H1 (cell line): ENCODE measurements at regions not wholly inside any gene's neighbourhood (a gene's known extent, or its start where the extent isn't known, plus 50 kb on each side); places are given as distances from the start of the nearest gene placed in this dataset.

Experiments
- CTCF ChIA-PET: fragments of 300-600 bp; sonication (Branson Sonifier 250); formaldehyde crosslinking; loops from one replicate; lab custom pipeline; 2021; ENCODE audit not compliant: partially characterized antibody; lab: Charles Lee
- POLR2A ChIA-PET: fragments of 300-600 bp; sonication (Branson Sonifier 250); formaldehyde crosslinking; loops from one replicate; lab custom pipeline; 2021; ENCODE audit warnings: inconsistent platforms; ENCODE audit not compliant: partially characterized antibody; lab: Charles Lee
- DNase-seq, 2 experiments: peaks; one replicate each; pipeline versions ENCODE4 v3.0.0 to v3.0.0-alpha.2; 2010 to 2022; ENCODE audit warnings: low spot score in 2 of 2, low read depth in 1 of 2, mixed read lengths in 1 of 2
- FAIRE-seq: peaks from 2 replicates; lab custom pipeline; 2011; peaks lifted over from hg19 to GRCh38; lab: Jason Lieb, UNC
- H2AFZ ChIP-seq: 2 replicates; pipeline ENCODE4 v1.8.1; 2012; ENCODE audit warnings: low read length, inconsistent platforms
- H2AK5ac ChIP-seq: 2 replicates; pipeline ENCODE4 v1.6.1; 2013; ENCODE audit warnings: low read depth, low read length
- H2BK120ac ChIP-seq: replicated peaks from 2 replicates; pipeline ENCODE3; 2013; ENCODE audit warnings: low read depth, low read length, inconsistent platforms
- H2BK12ac ChIP-seq: 2 replicates; pipeline ENCODE4 v1.6.1; 2013; ENCODE audit warnings: low read depth, low read length
- H2BK15ac ChIP-seq: 2 replicates; pipeline ENCODE4 v1.6.1; 2013; ENCODE audit warnings: low read length
- H2BK20ac ChIP-seq: 2 replicates; pipeline ENCODE4 v1.6.1; 2013; ENCODE audit warnings: low read length
- H2BK5ac ChIP-seq: 2 replicates; pipeline ENCODE4 v1.6.1; 2013; ENCODE audit warnings: low read depth, low read length
- H3K14ac ChIP-seq: 2 replicates; pipeline ENCODE4 v1.6.1; 2013; ENCODE audit warnings: inconsistent platforms; ENCODE audit not compliant: insufficient read length
- H3K18ac ChIP-seq: 2 replicates; pipeline ENCODE4 v1.6.1; 2013; ENCODE audit warnings: low read length; ENCODE audit errors: extremely low read depth
- H3K23ac ChIP-seq: 2 replicates; pipeline ENCODE4 v1.6.1; 2013; ENCODE audit warnings: inconsistent platforms; ENCODE audit not compliant: insufficient read length
- H3K23me2 ChIP-seq: 2 replicates; pipeline ENCODE4 v1.6.1; 2013; ENCODE audit warnings: low read depth, low read length
- H3K27ac ChIP-seq: 2 replicates; pipeline ENCODE4 v1.6.1; 2011; ENCODE audit warnings: low read depth, low read length, inconsistent platforms
- H3K27me3 ChIP-seq, 4 experiments: replicated peaks in 1 of 4; 1 replicate in 1 of 4; 2 replicates in 3 of 4; pipeline versions ENCODE4 v1.6.1 to v1.8.1; 2011 to 2013; ENCODE audit warnings: low read length in 3 of 4, mild to moderate bottlenecking in 3 of 4, inconsistent platforms in 2 of 4, mixed read lengths in 2 of 4, moderate library complexity in 1 of 4; ENCODE audit not compliant: control insufficient read depth in 3 of 4, insufficient read depth in 3 of 4; ENCODE audit errors: extremely low read depth in 1 of 4
- H3K36me3 ChIP-seq, 4 experiments: 2 replicates each; pipeline versions ENCODE4 v1.6.1 to v1.8.1; 2011 to 2013; ENCODE audit warnings: mild to moderate bottlenecking in 4 of 4, low read length in 3 of 4, moderate library complexity in 2 of 4, control low read depth in 1 of 4, inconsistent platforms in 1 of 4; ENCODE audit not compliant: insufficient read depth in 4 of 4, control insufficient read depth in 2 of 4
- H3K4ac ChIP-seq: replicated peaks from 2 replicates; pipeline ENCODE3; 2013; ENCODE audit warnings: low read length, low read depth, mixed read lengths, inconsistent platforms; ENCODE audit not compliant: insufficient read length
- H3K4me1 ChIP-seq, 4 experiments: replicated peaks in 1 of 4; 1 replicate in 1 of 4; 2 replicates in 3 of 4; pipeline versions ENCODE4 v1.6.1 to v1.8.1; 2011 to 2013; ENCODE audit warnings: low read length in 3 of 4, inconsistent platforms in 2 of 4, mixed read lengths in 1 of 4; ENCODE audit not compliant: insufficient read depth in 4 of 4, control insufficient read depth in 3 of 4
- H3K4me2 ChIP-seq, 2 experiments: 2 replicates each; pipeline versions ENCODE4 v1.6.1 to v1.8.1; 2011 to 2013; ENCODE audit warnings: low read depth in 2 of 2, low read length in 2 of 2, control low read depth in 1 of 2, inconsistent platforms in 1 of 2, mild to moderate bottlenecking in 1 of 2; ENCODE audit not compliant: insufficient read depth in 1 of 2
- H3K4me3 ChIP-seq, 4 experiments: fragments of 200-600, 300-600 bp in 1 of 4; sonication (generic), shearing (Covaris generic), sonication (Bioruptor Twin) in 1 of 4; 2 replicates each; pipeline versions ENCODE4 v1.5.1 to v1.8.1; 2011 to 2016; ENCODE audit warnings: low read length in 4 of 4, low read depth in 3 of 4, control low read depth in 2 of 4, inconsistent platforms in 2 of 4, mild to moderate bottlenecking in 2 of 4, mixed read lengths in 1 of 4, moderate library complexity in 1 of 4; ENCODE audit not compliant: insufficient read depth in 2 of 4; ENCODE audit errors: extremely low read depth in 1 of 4
- H3K56ac ChIP-seq: replicated peaks from 2 replicates; pipeline ENCODE3; 2013; ENCODE audit warnings: low read depth, mild to moderate bottlenecking, mixed read lengths, low read length, inconsistent platforms; ENCODE audit not compliant: insufficient read length
- H3K79me1 ChIP-seq: 2 replicates; pipeline ENCODE4 v1.6.1; 2013; ENCODE audit warnings: low read depth, low read length, control low read depth
- H3K79me2 ChIP-seq, 2 experiments: 2 replicates each; pipeline versions ENCODE4 v1.6.1 to v1.8.1; 2012 to 2013; ENCODE audit warnings: low read length in 2 of 2, mild to moderate bottlenecking in 2 of 2, inconsistent platforms in 1 of 2; ENCODE audit not compliant: insufficient read depth in 2 of 2, control insufficient read depth in 1 of 2
- H3K9ac ChIP-seq, 4 experiments: replicated peaks in 1 of 4; 1 replicate in 1 of 4; 2 replicates in 3 of 4; pipeline versions ENCODE4 v1.6.1 to v1.8.1; 2011 to 2013; ENCODE audit warnings: low read depth in 3 of 4, low read length in 3 of 4, control low read depth in 2 of 4, mild to moderate bottlenecking in 2 of 4, moderate library complexity in 2 of 4, inconsistent platforms in 1 of 4; ENCODE audit errors: extremely low read depth in 1 of 4
- H3K9me3 ChIP-seq, 2 experiments: 2 replicates each; pipeline versions ENCODE4 v1.6.1 to v1.8.1; 2012 to 2013; ENCODE audit warnings: mild to moderate bottlenecking in 2 of 2, moderate library complexity in 2 of 2, control low read depth in 1 of 2, inconsistent platforms in 1 of 2, low read depth in 1 of 2, low read length in 1 of 2, mixed read lengths in 1 of 2; ENCODE audit not compliant: insufficient read depth in 2 of 2
- H4K20me1 ChIP-seq, 2 experiments: replicated peaks in 1 of 2; 2 replicates each; pipeline versions ENCODE3 to v1.8.1; 2011 to 2013; ENCODE audit warnings: inconsistent platforms in 2 of 2, low read length in 2 of 2, mild to moderate bottlenecking in 1 of 2; ENCODE audit not compliant: insufficient read depth in 2 of 2, control insufficient read depth in 1 of 2
- H4K5ac ChIP-seq: 2 replicates; pipeline ENCODE4 v1.6.1; 2013; ENCODE audit warnings: low read length, low read depth, mixed read lengths, inconsistent platforms; ENCODE audit not compliant: insufficient read length
- H4K8ac ChIP-seq: 2 replicates; pipeline ENCODE4 v1.8.0; 2013; ENCODE audit warnings: mild to moderate bottlenecking, moderate library complexity, low read length, inconsistent platforms; ENCODE audit not compliant: insufficient read depth; ENCODE audit errors: extremely low read depth
- H4K91ac ChIP-seq: replicated peaks from 2 replicates; pipeline ENCODE3; 2013; ENCODE audit warnings: low read length, mixed read lengths, inconsistent platforms; ENCODE audit not compliant: insufficient read length
- FOSL1 ChIP-seq: IDR thresholded peaks from 2 replicates; pipeline ENCODE4 v1.6.1; 2011; ENCODE audit warnings: mild to moderate bottlenecking, low read depth, low read length, moderate library complexity; ENCODE audit not compliant: insufficient read depth
- POU5F1 ChIP-seq: IDR thresholded peaks from 2 replicates; pipeline ENCODE4 v1.6.1; 2011; ENCODE audit warnings: low read depth, mild to moderate bottlenecking, low read length, moderate library complexity
- WGBS, 2 experiments: shearing (Covaris generic) in 1 of 2; methylation state at CpG; one replicate each; pipeline versions ENCODE4 v1.1.6 to v1.1.7; 2013 to 2015; ENCODE audit warnings: low lambda C conversion rate in 2 of 2, mixed read lengths in 2 of 2, inconsistent platforms in 1 of 2, low coverage in 1 of 2, missing lambda C conversion rate in 1 of 2; ENCODE audit not compliant: insufficient replicate concordance in 2 of 2, insufficient coverage in 1 of 2, insufficient read length in 1 of 2; ENCODE audit errors: extremely low coverage in 1 of 2, missing lambda C conversion rate in 1 of 2; 5-methylcytosine and 5-hydroxymethylcytosine counted together

DNA sequence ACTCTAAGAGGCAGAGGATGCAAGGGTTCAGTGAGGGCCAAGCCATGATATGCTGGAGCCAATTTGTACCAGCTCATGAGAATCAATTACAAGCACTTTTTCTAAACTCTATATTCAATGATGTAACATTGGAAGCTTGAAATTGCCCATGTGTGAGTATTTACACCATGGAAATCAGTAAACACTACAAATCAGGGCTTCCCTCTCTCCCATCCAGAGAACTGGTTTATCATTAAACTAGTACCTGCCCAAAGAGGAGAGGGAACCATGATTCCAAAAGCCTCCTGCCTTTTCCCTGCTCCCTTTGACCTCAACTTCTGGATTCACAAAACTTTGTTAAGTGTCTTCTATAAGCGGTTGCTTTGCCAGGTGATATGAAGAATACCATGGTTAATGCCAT, 52.5 kb upstream of the BICC1 start:
- H3K4me3 ChIP-seq = no peak overlapping the region
- no peaks in the 10 kb centered on the region for H3K27me3 ChIP-seq
- no peaks in the 10 kb centered on the region for H4K20me1 ChIP-seq
- no peaks in the 10 kb centered on the region for H3K36me3 ChIP-seq
- no peak overlapping the region for H2AFZ ChIP-seq
- no peak overlapping the region for H2AK5ac ChIP-seq
- H3K9ac ChIP-seq = no peak overlapping the region
- H2BK12ac ChIP-seq = no peak overlapping the region
- no peak overlapping the region for H3K27ac ChIP-seq
- no peaks in the 10 kb centered on the region for H3K23me2 ChIP-seq
- no peak overlapping the region for H2BK120ac ChIP-seq
- H2BK15ac ChIP-seq = no peak overlapping the region
- no peak overlapping the region for H4K5ac ChIP-seq
- peaks cover 0 to 3% of the 10 kb centered on the region in 2 experiments; a peak in 2 of 4 replicates for H3K9me3 ChIP-seq
- POLR2A ChIA-PET = no interaction called here
- DNase-seq = no peak
- CTCF ChIA-PET = no interaction called here
- no peak for FAIRE-seq
- WGBS, 2 experiments = 100% methylated on average over 1 of the region's 1 CpG; no CpG with 5 or more reads in 1 of the 2 experiments
- no peaks in the 10 kb centered on the region for H3K79me2 ChIP-seq
- H3K56ac ChIP-seq = no peak overlapping the region
- H3K4ac ChIP-seq = no peak overlapping the region
- no peak overlapping the region for H3K14ac ChIP-seq
- H3K4me1 ChIP-seq = no peaks in the 10 kb centered on the region
- H2BK20ac ChIP-seq = no peak overlapping the region
- H2BK5ac ChIP-seq = no peak overlapping the region
- H4K8ac ChIP-seq = no peak overlapping the region
- no peak overlapping the region for H3K23ac ChIP-seq
- no peak overlapping the region for H3K18ac ChIP-seq
- no peak overlapping the region for H4K91ac ChIP-seq
- H3K4me2 ChIP-seq = no peak overlapping the region
- H3K79me1 ChIP-seq = no peaks in the 10 kb centered on the region
- TF ChIP-seq FOSL1 (no peak), POU5F1 (no peak)
